ENCODE measurements at regions not wholly inside any gene's neighbourhood (a gene's known extent, or its start where the extent isn't known, plus 50 kb on each side); places are given as distances from the start of the nearest gene placed in this dataset.

- H3K4me3 ChIP-seq = no peak overlapping the region
- no peak for DNase-seq
- intact Hi-C loops (cut with DNase I) = no loop called here
- no peaks in the 10 kb centered on the region for H3K27me3 ChIP-seq (ENCODE audit: insufficient read depth in 3 of 3, low read length in 2 of 3)
- no peaks in the 10 kb centered on the region for H3K36me3 ChIP-seq (ENCODE audit: insufficient read depth in 1 of 2, low read depth in 1 of 2)
- H3K4me1 ChIP-seq = no peaks in the 10 kb centered on the region
- no peak overlapping the region for H3K27ac ChIP-seq
- TF ChIP-seq, protein P1, sequence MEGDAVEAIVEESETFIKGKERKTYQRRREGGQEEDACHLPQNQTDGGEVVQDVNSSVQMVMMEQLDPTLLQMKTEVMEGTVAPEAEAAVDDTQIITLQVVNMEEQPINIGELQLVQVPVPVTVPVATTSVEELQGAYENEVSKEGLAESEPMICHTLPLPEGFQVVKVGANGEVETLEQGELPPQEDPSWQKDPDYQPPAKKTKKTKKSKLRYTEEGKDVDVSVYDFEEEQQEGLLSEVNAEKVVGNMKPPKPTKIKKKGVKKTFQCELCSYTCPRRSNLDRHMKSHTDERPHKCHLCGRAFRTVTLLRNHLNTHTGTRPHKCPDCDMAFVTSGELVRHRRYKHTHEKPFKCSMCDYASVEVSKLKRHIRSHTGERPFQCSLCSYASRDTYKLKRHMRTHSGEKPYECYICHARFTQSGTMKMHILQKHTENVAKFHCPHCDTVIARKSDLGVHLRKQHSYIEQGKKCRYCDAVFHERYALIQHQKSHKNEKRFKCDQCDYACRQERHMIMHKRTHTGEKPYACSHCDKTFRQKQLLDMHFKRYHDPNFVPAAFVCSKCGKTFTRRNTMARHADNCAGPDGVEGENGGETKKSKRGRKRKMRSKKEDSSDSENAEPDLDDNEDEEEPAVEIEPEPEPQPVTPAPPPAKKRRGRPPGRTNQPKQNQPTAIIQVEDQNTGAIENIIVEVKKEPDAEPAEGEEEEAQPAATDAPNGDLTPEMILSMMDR (IDR thresholded peaks at IDR 0.05) = no peak
- H3K9me3 ChIP-seq = no peaks in the 10 kb centered on the region
- ATAC-seq = no peak
- WGBS, 3 donors = 83 to 84% (median 84%) methylated on average over 4 of the region's 4 CpGs
Measured at GRCh38 chr3:55339819-55340218, 147.3 kb downstream of the WNT5A start.

GRCh38 chr3:55339390-55339789 lies 147.7 kb downstream of the WNT5A start:
- Histone ChIP-seq H3K36me3 (ENCODE audit: insufficient read depth in 1 of 2, low read depth in 1 of 2) (no peaks in the 10 kb centered on the region), H3K4me3 (no peak overlapping the region), H3K27ac (no peak overlapping the region), H3K4me1 (no peaks in the 10 kb centered on the region), H3K27me3 (ENCODE audit: insufficient read depth in 3 of 3, low read length in 2 of 3) (no peaks in the 10 kb centered on the region), H3K9me3 (no peaks in the 10 kb centered on the region)
- TF ChIP-seq, protein P1 (IDR thresholded peaks at IDR 0.05) = no peak
- ATAC-seq (no peak), DNase-seq (no peak)
- 81 to 91% (median 86%) methylated on average over 3 of the region's 3 CpGs for WGBS, 3 donors
- intact Hi-C loops (cut with DNase I) = no loop called here

- intact Hi-C loops (cut with DNase I) = no loop called here
- ATAC-seq (no peak), DNase-seq (no peak)
- H3K9me3 ChIP-seq = no peaks in the 10 kb centered on the region
- 64 to 74% (median 66%) methylated on average over 10 of the region's 10 CpGs for WGBS, 3 donors
- TF ChIP-seq, protein P1 (IDR thresholded peaks at IDR 0.05) = no peak
- H3K36me3 ChIP-seq (ENCODE audit: insufficient read depth in 1 of 2, low read depth in 1 of 2) = no peaks in the 10 kb centered on the region
- H3K4me1 ChIP-seq = no peaks in the 10 kb centered on the region
- no peak overlapping the region for H3K4me3 ChIP-seq
- H3K27ac ChIP-seq = no peak overlapping the region
- no peaks in the 10 kb centered on the region for H3K27me3 ChIP-seq (ENCODE audit: insufficient read depth in 3 of 3, low read length in 2 of 3)
Measured at GRCh38 chr3:55337641-55338180, 149.4 kb downstream of the WNT5A start.

GRCh38 chr3:55333923-55334322 lies 153.2 kb downstream of the WNT5A start:
- DNase-seq (no peak), ATAC-seq (no peak)
- no peaks in the 10 kb centered on the region for H3K27me3 ChIP-seq (ENCODE audit: insufficient read depth in 3 of 3, low read length in 2 of 3)
- no peaks in the 10 kb centered on the region for H3K9me3 ChIP-seq
- no peak overlapping the region for H3K4me3 ChIP-seq
- TF ChIP-seq, protein P1 (IDR thresholded peaks at IDR 0.05) = no peak
- H3K36me3 ChIP-seq (ENCODE audit: insufficient read depth in 1 of 2, low read depth in 1 of 2) = no peaks in the 10 kb centered on the region
- intact Hi-C loops (cut with DNase I) = no loop called here
- H3K4me1 ChIP-seq = no peaks in the 10 kb centered on the region
- H3K27ac ChIP-seq = no peak overlapping the region

GRCh38 chr3:55333046-55333445 lies 154.1 kb downstream of the WNT5A start:
- H3K4me1 ChIP-seq = no peaks in the 10 kb centered on the region
- H3K9me3 ChIP-seq = no peaks in the 10 kb centered on the region
- H3K27ac ChIP-seq = no peak overlapping the region
- ATAC-seq (no peak), DNase-seq (no peak)
- WGBS, 3 donors = 75 to 86% (median 79%) methylated on average over 4 of the region's 4 CpGs
- no peaks in the 10 kb centered on the region for H3K27me3 ChIP-seq (ENCODE audit: insufficient read depth in 3 of 3, low read length in 2 of 3)
- TF ChIP-seq, protein P1 (IDR thresholded peaks at IDR 0.05) = no peak
- no peaks in the 10 kb centered on the region for H3K36me3 ChIP-seq (ENCODE audit: insufficient read depth in 1 of 2, low read depth in 1 of 2)
- intact Hi-C loops (cut with DNase I) = no loop called here
- no peak overlapping the region for H3K4me3 ChIP-seq
